Breast epithelium (tissue), 3 donors: ENCODE measurements at regions not wholly inside any gene's neighbourhood (a gene's known extent, or its start where the extent isn't known, plus 50 kb on each side); places are given as distances from the start of the nearest gene placed in this dataset.

Source experiments
- POLR2A ChIP-seq: fragments of 450-650 bp; IDR thresholded peaks from one replicate; pipeline ENCODE4 v1.6.1; 2016; ENCODE audit warnings: antibody characterized with exemption, mild to moderate bottlenecking, moderate library complexity
- TF ChIP-seq, protein P1 (sequence below), 3 donors: fragments of 450-650 bp; IDR thresholded peaks; one replicate each; pipeline ENCODE4 v1.5.1; 2016 to 2017; ENCODE audit warnings: antibody characterized with exemption in 3 of 3, mild to moderate bottlenecking in 3 of 3, moderate library complexity in 3 of 3

DNA sequence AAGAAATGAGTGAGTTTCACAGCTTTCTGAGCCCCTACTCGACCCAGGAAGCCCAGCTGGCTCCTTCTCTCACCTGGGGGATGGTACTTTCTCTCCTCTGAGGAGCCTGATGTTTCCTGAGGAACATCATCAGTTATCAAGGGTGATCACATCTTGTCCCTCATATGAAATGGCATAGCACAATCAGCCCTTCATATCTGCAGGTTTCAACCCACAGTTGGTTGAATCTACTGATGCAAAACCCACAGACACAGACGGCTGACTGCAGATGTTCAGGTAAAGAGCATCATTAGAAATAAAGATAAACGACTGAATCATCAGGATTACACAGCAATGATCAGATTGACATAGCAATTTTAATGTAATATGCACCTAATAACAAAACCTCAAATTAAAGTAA lies 93.6 kb upstream of the OSTN start:
- TF ChIP-seq POLR2A, result no peak
- TF ChIP-seq, protein P1, sequence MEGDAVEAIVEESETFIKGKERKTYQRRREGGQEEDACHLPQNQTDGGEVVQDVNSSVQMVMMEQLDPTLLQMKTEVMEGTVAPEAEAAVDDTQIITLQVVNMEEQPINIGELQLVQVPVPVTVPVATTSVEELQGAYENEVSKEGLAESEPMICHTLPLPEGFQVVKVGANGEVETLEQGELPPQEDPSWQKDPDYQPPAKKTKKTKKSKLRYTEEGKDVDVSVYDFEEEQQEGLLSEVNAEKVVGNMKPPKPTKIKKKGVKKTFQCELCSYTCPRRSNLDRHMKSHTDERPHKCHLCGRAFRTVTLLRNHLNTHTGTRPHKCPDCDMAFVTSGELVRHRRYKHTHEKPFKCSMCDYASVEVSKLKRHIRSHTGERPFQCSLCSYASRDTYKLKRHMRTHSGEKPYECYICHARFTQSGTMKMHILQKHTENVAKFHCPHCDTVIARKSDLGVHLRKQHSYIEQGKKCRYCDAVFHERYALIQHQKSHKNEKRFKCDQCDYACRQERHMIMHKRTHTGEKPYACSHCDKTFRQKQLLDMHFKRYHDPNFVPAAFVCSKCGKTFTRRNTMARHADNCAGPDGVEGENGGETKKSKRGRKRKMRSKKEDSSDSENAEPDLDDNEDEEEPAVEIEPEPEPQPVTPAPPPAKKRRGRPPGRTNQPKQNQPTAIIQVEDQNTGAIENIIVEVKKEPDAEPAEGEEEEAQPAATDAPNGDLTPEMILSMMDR (IDR thresholded peaks at IDR 0.05), result no peak
